ENCODE measurements at regions not wholly inside any gene's neighbourhood (a gene's known extent, or its start where the extent isn't known, plus 50 kb on each side); places are given as distances from the start of the nearest gene placed in this dataset.

GRCh38 chr2:176650104-176650837 lies 381.0 kb downstream of the MTX2 start:
- Histone ChIP-seq H3K79me2 (ENCODE audit: low read length) (no peaks in the 10 kb centered on the region), H3K9ac (ENCODE audit: low read length) (no peak overlapping the region), H3K4me2 (ENCODE audit: low read length) (no peak overlapping the region), H4K20me1 (ENCODE audit: low read length) (no peaks in the 10 kb centered on the region), H3K27me3 (ENCODE audit: low read length) (no peaks in the 10 kb centered on the region), H3K4me3 (ENCODE audit: low read length) (no peak overlapping the region), H2AFZ (ENCODE audit: low read length) (no peak overlapping the region), H3K9me2 (replicated peaks; ENCODE audit: low read length) (no peaks in the 10 kb centered on the region), H3K9me3 (ENCODE audit: low read length) (no peaks in the 10 kb centered on the region), H3K4me1 (ENCODE audit: insufficient read depth, low read length) (no peaks in the 10 kb centered on the region), H3K36me3 (ENCODE audit: low read depth, low read length) (no peaks in the 10 kb centered on the region), H3K27ac (ENCODE audit: low read length) (no peak overlapping the region), H3F3A (ENCODE audit: low read length, unreplicated experiment) (no peaks in the 10 kb centered on the region)
- BruUV-seq (replicated peaks), result no TSS peak
- intact Hi-C loops (cut with micrococcal nuclease), result no loop called here
- POLR2A ChIA-PET (ENCODE audit: unreplicated experiment), result no interaction called here
- TF ChIP-seq CTCF (conservative IDR thresholded peaks at IDR 0.05; ENCODE audit: low read depth, low read length), result 0 out of 2 replicates have a peak, but pooled peaks have one; percentile 23
- TF ChIP-seq EZH2 (IDR thresholded peaks at IDR 0.05; ENCODE audit: low read length, unreplicated experiment), result no peak
- DNase-seq, result no peak
- no peak for ATAC-seq
- CTCF ChIA-PET, result interaction anchor here (0.6 to 0.7 kb wide), 2 partner anchors 94 to 159 kb away, joined by 3 read pairs; no protein-coding TSS in a partner anchor

- H3K9ac ChIP-seq (ENCODE audit: low read length), result no peak overlapping the region
- POLR2A ChIA-PET (ENCODE audit: unreplicated experiment), result no interaction called here
- intact Hi-C loops (cut with micrococcal nuclease), result no loop called here
Measured at GRCh38 chr2:176650838-176651555, 381.8 kb downstream of the MTX2 start.

More at GRCh38 chr2:176650838-176651555, 381.8 kb downstream of the MTX2 start:
- H3K36me3 ChIP-seq (ENCODE audit: low read depth, low read length), result no peaks in the 10 kb centered on the region
- H4K20me1 ChIP-seq (ENCODE audit: low read length), result no peaks in the 10 kb centered on the region
- no peak for DNase-seq
- no peak overlapping the region for H3K27ac ChIP-seq (ENCODE audit: low read length)
- no TSS peak for BruUV-seq (replicated peaks)
- H3K9me2 ChIP-seq (replicated peaks; ENCODE audit: low read length), result no peaks in the 10 kb centered on the region
- H3K4me1 ChIP-seq (ENCODE audit: insufficient read depth, low read length), result no peaks in the 10 kb centered on the region
- no peak overlapping the region for H3K4me3 ChIP-seq (ENCODE audit: low read length)
- H3K79me2 ChIP-seq (ENCODE audit: low read length), result no peaks in the 10 kb centered on the region
- no peaks in the 10 kb centered on the region for H3F3A ChIP-seq (ENCODE audit: low read length, unreplicated experiment)
- H3K4me2 ChIP-seq (ENCODE audit: low read length), result no peak overlapping the region
- no peak for ATAC-seq
- no peaks in the 10 kb centered on the region for H3K27me3 ChIP-seq (ENCODE audit: low read length)
- H3K9me3 ChIP-seq (ENCODE audit: low read length), result no peaks in the 10 kb centered on the region
- TF ChIP-seq EZH2 (IDR thresholded peaks at IDR 0.05; ENCODE audit: low read length, unreplicated experiment), result no peak
- no peak for TF ChIP-seq CTCF (conservative IDR thresholded peaks at IDR 0.05; ENCODE audit: low read depth, low read length)
- TF ChIP-seq EZH2phosphoT487 (IDR thresholded peaks at IDR 0.05; ENCODE audit: borderline replicate concordance, low read length), result no peak
- CTCF ChIA-PET, result interaction anchor here (0.6 to 0.7 kb wide), 2 partner anchors 95 to 158 kb away, joined by 3 read pairs; no protein-coding TSS in a partner anchor
- no peak overlapping the region for H2AFZ ChIP-seq (ENCODE audit: low read length)
